SK-N-SH (cell line): ENCODE measurements at regions not wholly inside any gene's neighbourhood (a gene's known extent, or its start where the extent isn't known, plus 50 kb on each side); places are given as distances from the start of the nearest gene placed in this dataset.

Experiments
- CTCF ChIA-PET: fragments of 300-600, 350-600 bp; formaldehyde crosslinking; extraction: SDS; loops from one replicate; lab custom pipeline; 2021; lab: Yijun Ruan, JAX
- POLR2A ChIA-PET: fragments of 350-600 bp; sonication (Branson Sonifier 250); formaldehyde crosslinking; extraction: SDS; loops from one replicate; lab custom pipeline; 2020; ENCODE audit warnings: antibody characterized with exemption, inconsistent platforms; lab: Yijun Ruan, JAX
- DNase-seq: peaks from one replicate; pipeline ENCODE4 v3.0.0; 2012
- H2AFZ ChIP-seq: fragments of 200-600 bp; sonication (generic); 2 replicates; pipeline ENCODE4 v1.8.1; 2016; ENCODE audit warnings: antibody characterized with exemption, mild to moderate bottlenecking, low read depth
- H3F3A ChIP-seq: fragments of 200-600 bp; sonication (generic); replicated peaks from 2 replicates; pipeline ENCODE3; 2016; ENCODE audit warnings: antibody characterized with exemption, mild to moderate bottlenecking; ENCODE audit not compliant: insufficient read depth
- H3K27ac ChIP-seq, 2 experiments: fragments of 200-500 bp in 1 of 2; fragments of 200-600 bp in 1 of 2; sonication (Bioruptor generic) in 1 of 2; sonication (generic), shearing (Covaris generic) in 1 of 2; 2 replicates each; pipeline versions ENCODE4 v1.5.1 to v1.6.1; 2014 to 2016; ENCODE audit warnings: low read depth in 2 of 2, inconsistent platforms in 1 of 2, low read length in 1 of 2, mild to moderate bottlenecking in 1 of 2, mixed read lengths in 1 of 2
- H3K27me3 ChIP-seq: fragments of 200-600 bp; sonication (generic), shearing (Covaris generic); 2 replicates; pipeline ENCODE4 v1.6.1; 2016; ENCODE audit warnings: mixed run types; ENCODE audit not compliant: insufficient read depth
- H3K36me3 ChIP-seq, 2 experiments: fragments of 200-500 bp in 1 of 2; fragments of 200-600 bp in 1 of 2; sonication (Bioruptor generic) in 1 of 2; sonication (generic) in 1 of 2; replicated peaks in 1 of 2; 2 replicates each; pipeline versions ENCODE3 to v1.5.1; 2014 to 2016; ENCODE audit warnings: low read length in 1 of 2, mild to moderate bottlenecking in 1 of 2; ENCODE audit not compliant: insufficient read depth in 2 of 2, control insufficient read depth in 1 of 2
- H3K4me1 ChIP-seq, 2 experiments: fragments of 200-500 bp in 1 of 2; fragments of 200-600 bp in 1 of 2; sonication (Bioruptor generic) in 1 of 2; sonication (generic), shearing (Covaris generic) in 1 of 2; 2 replicates each; pipeline versions ENCODE4 v1.5.1 to v1.6.1; 2014 to 2016; ENCODE audit warnings: low read depth in 1 of 2, low read length in 1 of 2, mixed run types in 1 of 2; ENCODE audit not compliant: insufficient read depth in 2 of 2, control insufficient read depth in 1 of 2
- H3K4me2 ChIP-seq: fragments of 200-600 bp; sonication (generic), shearing (Covaris generic); 2 replicates; pipeline ENCODE4 v1.6.1; 2017; ENCODE audit warnings: mixed run types
- H3K4me3 ChIP-seq, 2 experiments: fragments of 200-500 bp in 1 of 2; fragments of 200-600 bp in 1 of 2; sonication (Bioruptor generic) in 1 of 2; sonication (generic), shearing (Covaris generic) in 1 of 2; 2 replicates each; pipeline versions ENCODE4 v1.5.1 to v1.8.1; 2014 to 2016; ENCODE audit warnings: low read depth in 2 of 2, inconsistent platforms in 1 of 2, low read length in 1 of 2, mild to moderate bottlenecking in 1 of 2, mixed read lengths in 1 of 2, moderate library complexity in 1 of 2
- H3K79me2 ChIP-seq: fragments of 200-600 bp; sonication (generic); 2 replicates; pipeline ENCODE4 v1.8.1; 2017; ENCODE audit warnings: mild to moderate bottlenecking; ENCODE audit not compliant: insufficient read depth
- H3K9ac ChIP-seq: fragments of 200-600 bp; sonication (generic); 2 replicates; pipeline ENCODE4 v1.6.1; 2017; ENCODE audit warnings: mixed run types
- H3K9me2 ChIP-seq: fragments of 200-600 bp; sonication (generic); 2 replicates; pipeline ENCODE4 v1.6.1; 2017; ENCODE audit warnings: mixed run types
- H3K9me3 ChIP-seq: fragments of 200-600 bp; sonication (generic); 2 replicates; pipeline ENCODE4 v1.6.1; 2017; ENCODE audit warnings: mixed run types, mild to moderate bottlenecking, moderate library complexity
- H4K20me1 ChIP-seq: fragments of 200-600 bp; sonication (generic); 2 replicates; pipeline ENCODE4 v1.6.1; 2017; ENCODE audit warnings: mild to moderate bottlenecking, mixed run types; ENCODE audit not compliant: insufficient read depth
- CHD2 ChIP-seq: fragments of 150-350 bp; IDR thresholded peaks from 2 replicates; pipeline ENCODE4 v1.6.1; 2018; ENCODE audit warnings: low read length; ENCODE audit not compliant: partially characterized antibody
- CTCF ChIP-seq: fragments of 200-600 bp; sonication (generic); IDR thresholded peaks from 2 replicates; pipeline ENCODE4 v1.6.1; 2017; ENCODE audit warnings: antibody characterized with exemption, mild to moderate bottlenecking, moderate library complexity
- EP300 ChIP-seq, 2 experiments: IDR thresholded peaks; 2 replicates each; pipeline versions ENCODE4 v1.4.0 to v1.6.1; 2012; ENCODE audit warnings: borderline replicate concordance in 1 of 2, low read depth in 1 of 2, low read length in 1 of 2
- GABPA ChIP-seq: IDR thresholded peaks from 2 replicates; pipeline ENCODE4 v1.4.0; 2012; ENCODE audit warnings: low read depth, mild to moderate bottlenecking
- GATA2 ChIP-seq: sonication (generic); formaldehyde crosslinking; IDR thresholded peaks from 2 replicates; pipeline ENCODE4 v1.5.0; 2020; ENCODE audit warnings: mild to moderate bottlenecking, missing genetic modification reagents
- IRF3 ChIP-seq: fragments of 150-350 bp; IDR thresholded peaks from 2 replicates; pipeline ENCODE4 v1.6.1; 2016; ENCODE audit warnings: mild to moderate bottlenecking, low read depth, low read length
- MAX ChIP-seq: IDR thresholded peaks from 2 replicates; pipeline ENCODE4 v1.4.0; 2012; ENCODE audit warnings: low read depth
- MEF2A ChIP-seq: IDR thresholded peaks from 2 replicates; pipeline ENCODE4 v1.4.0; 2012; ENCODE audit warnings: low read depth, borderline replicate concordance
- NRF1 ChIP-seq: IDR thresholded peaks from 2 replicates; pipeline ENCODE4 v1.6.1; 2012; ENCODE audit warnings: low read depth, mild to moderate bottlenecking, low read length
- RAD21 ChIP-seq: IDR thresholded peaks from 2 replicates; pipeline ENCODE4 v1.6.1; 2012; ENCODE audit warnings: mild to moderate bottlenecking, low read length
- REST ChIP-seq: IDR thresholded peaks from 2 replicates; pipeline ENCODE4 v1.6.1; 2012; ENCODE audit warnings: mild to moderate bottlenecking, low read depth, low read length, moderate library complexity
- RXRA ChIP-seq: IDR thresholded peaks from 2 replicates; pipeline ENCODE4 v1.4.0; 2012; ENCODE audit warnings: low read depth, mild to moderate bottlenecking, borderline replicate concordance
- SIN3A ChIP-seq: IDR thresholded peaks from 2 replicates; pipeline ENCODE4 v1.6.1; 2012; ENCODE audit warnings: low read depth, mild to moderate bottlenecking, low read length, moderate library complexity, borderline replicate concordance
- SMC3 ChIP-seq: IDR thresholded peaks from 2 replicates; pipeline ENCODE4 v1.6.1; 2012; ENCODE audit warnings: low read depth, low read length, improper control_type of control experiment
- USF2 ChIP-seq: fragments of 150-350 bp; IDR thresholded peaks from 2 replicates; pipeline ENCODE4 v1.6.1; 2017; ENCODE audit warnings: antibody characterized with exemption, low read length, low read depth, borderline replicate concordance
- ZBTB33 ChIP-seq: IDR thresholded peaks from 2 replicates; pipeline ENCODE4 v1.4.0; 2012; ENCODE audit warnings: low read depth, borderline replicate concordance
- WGBS: methylation state at CpG from one replicate; pipeline ENCODE4 v1.1.6; 2017; ENCODE audit warnings: low lambda C conversion rate; 5-methylcytosine and 5-hydroxymethylcytosine counted together

- Histone ChIP-seq H3K9ac (no peak overlapping the region), H3K4me2 (no peak overlapping the region), H3K27ac (no peak overlapping the region), H3K9me2 (no peaks in the 10 kb centered on the region), H3K4me3 (no peak overlapping the region), H3K9me3 (peaks cover 6% of the 10 kb centered on the region; the same call in 1 of the 2 replicates), H4K20me1 (no peaks in the 10 kb centered on the region), H3K27me3 (no peaks in the 10 kb centered on the region), H2AFZ (no peak overlapping the region), H3F3A (no peaks in the 10 kb centered on the region), H3K36me3 (no peaks in the 10 kb centered on the region), H3K79me2 (no peaks in the 10 kb centered on the region), H3K4me1 (no peaks in the 10 kb centered on the region)
- TF ChIP-seq REST (no peak), RAD21 (no peak), CHD2 (no peak), USF2 (no peak), CTCF (no peak), MEF2A (no peak), NRF1 (no peak), GATA2 (CRISPR knock-in tag) (no peak), MAX (no peak), EP300 (IDR thresholded peaks at IDR 0.05; ENCODE audit: borderline replicate concordance in 1 of 2, low read depth in 1 of 2, low read length in 1 of 2) (no peak), IRF3 (no peak), SIN3A (no peak), ZBTB33 (no peak), GABPA (no peak), SMC3 (no peak), RXRA (no peak)
- ChIA-PET CTCF (interaction anchor here (1.0 kb wide), 1 partner anchor 9 kb away, joined by 3 read pairs; no protein-coding TSS in a partner anchor), POLR2A (no interaction called here)
- 51% methylated on average over 5 of the region's 5 CpGs for WGBS
- no peak for DNase-seq
These were observed 681.1 kb upstream of the AUTS2 start for GRCh38 chr7:68917041-68917651.
